ENCODE measurements at regions not wholly inside any gene's neighbourhood (a gene's known extent, or its start where the extent isn't known, plus 50 kb on each side); places are given as distances from the start of the nearest gene placed in this dataset.
"Not testable (repeated sequence)": the region's sequence is repeated elsewhere in the genome, so short reads cannot be mapped to it uniquely, and the experiment has no call there.

GRCh38 chr13:89520468-89520867 is 1827.0 kb upstream of the MIR17HG start:
- no peak for DNase-seq
- intact Hi-C loops (cut with micrococcal nuclease): no loop called here

GRCh38 chr13:89521672-89522071 is 1825.8 kb upstream of the MIR17HG start:
- intact Hi-C loops (cut with micrococcal nuclease); DNase-seq; ATAC-seq: not testable (repeated sequence)

More at GRCh38 chr13:89520468-89520867, 1827.0 kb upstream of the MIR17HG start:
- no peak for ATAC-seq

- DNase-seq (no peak), ATAC-seq (peak; percentile 83)
- intact Hi-C loops (cut with micrococcal nuclease): no loop called here
These were observed 1806.1 kb upstream of the MIR17HG start for GRCh38 chr13:89541091-89542030.

GRCh38 chr13:89550938-89551337 is 1796.5 kb upstream of the MIR17HG start:
- intact Hi-C loops (cut with micrococcal nuclease): no loop called here
- no peak for DNase-seq
- ATAC-seq: no peak

GRCh38 chr13:89554801-89555200 is 1792.7 kb upstream of the MIR17HG start:
- DNase-seq (no peak), ATAC-seq (no peak)
- intact Hi-C loops (cut with micrococcal nuclease): no loop called here

GRCh38 chr13:89565476-89566100 is 1781.9 kb upstream of the MIR17HG start:
- ATAC-seq (no peak), DNase-seq (no peak)
- intact Hi-C loops (cut with micrococcal nuclease): no loop called here

GRCh38 chr13:89567025-89567424 is 1780.5 kb upstream of the MIR17HG start:
- intact Hi-C loops (cut with micrococcal nuclease): no loop called here
- ATAC-seq (no peak), DNase-seq (no peak)

GRCh38 chr13:89568276-89568675 is 1779.2 kb upstream of the MIR17HG start:
- no peak for ATAC-seq
- DNase-seq: no peak
- intact Hi-C loops (cut with micrococcal nuclease): no loop called here

- ATAC-seq: no peak
- intact Hi-C loops (cut with micrococcal nuclease): no loop called here
- no peak for DNase-seq
These were observed 1778.7 kb upstream of the MIR17HG start for GRCh38 chr13:89568746-89569145.

GRCh38 chr13:89571676-89572075 is 1775.8 kb upstream of the MIR17HG start:
- ATAC-seq (no peak), DNase-seq (no peak)
- intact Hi-C loops (cut with micrococcal nuclease): no loop called here

GRCh38 chr13:89574077-89574476 is 1773.4 kb upstream of the MIR17HG start:
- DNase-seq (no peak), ATAC-seq (no peak)
- intact Hi-C loops (cut with micrococcal nuclease): no loop called here

GRCh38 chr13:89577301-89577700 is 1770.2 kb upstream of the MIR17HG start:
- DNase-seq: no peak
- ATAC-seq: no peak
- intact Hi-C loops (cut with micrococcal nuclease): no loop called here

GRCh38 chr13:89584058-89584620 is 1763.3 kb upstream of the MIR17HG start:
- ATAC-seq (no peak), DNase-seq (no peak)
- intact Hi-C loops (cut with micrococcal nuclease): no loop called here

GRCh38 chr13:89602655-89603054 is 1744.8 kb upstream of the MIR17HG start:
- no peak for DNase-seq
- intact Hi-C loops (cut with micrococcal nuclease): no loop called here
- peak; percentile 27 for ATAC-seq

GRCh38 chr13:89603187-89603586 is 1744.3 kb upstream of the MIR17HG start:
- no peak for DNase-seq
- no peak for ATAC-seq
- intact Hi-C loops (cut with micrococcal nuclease): no loop called here

- ATAC-seq: no peak
- intact Hi-C loops (cut with micrococcal nuclease): no loop called here
- DNase-seq: no peak
These were observed 1738.2 kb upstream of the MIR17HG start for GRCh38 chr13:89609318-89609717.

GRCh38 chr13:89610331-89610730 is 1737.2 kb upstream of the MIR17HG start:
- ATAC-seq: no peak
- no peak for DNase-seq
- intact Hi-C loops (cut with micrococcal nuclease): no loop called here

- no peak for ATAC-seq
- no peak for DNase-seq
- intact Hi-C loops (cut with micrococcal nuclease): no loop called here
These were observed 1736.6 kb upstream of the MIR17HG start for GRCh38 chr13:89610881-89611280.

GRCh38 chr13:89627996-89628395 is 1719.5 kb upstream of the MIR17HG start:
- DNase-seq (no peak), ATAC-seq (no peak)
- intact Hi-C loops (cut with micrococcal nuclease): no loop called here

- intact Hi-C loops (cut with micrococcal nuclease): no loop called here
- ATAC-seq (no peak), DNase-seq (no peak)
These were observed 1718.9 kb upstream of the MIR17HG start for GRCh38 chr13:89628567-89628966.
